HG02798 (cell line): ENCODE measurements at regions not wholly inside any gene's neighbourhood (a gene's known extent, or its start where the extent isn't known, plus 50 kb on each side); places are given as distances from the start of the nearest gene placed in this dataset.

Experiments used
- ATAC-seq: cut with Tn5 transposase; IDR thresholded peaks from one replicate; pipeline ENCODE4 v1.9.1; 2021; ENCODE audit warnings: mild to moderate bottlenecking; ENCODE audit not compliant: unreplicated experiment, poor library complexity

- peak; percentile 53 for ATAC-seq
These were observed 63.5 kb downstream of the CAVIN2 start for GRCh38 chr2:191783416-191783815.
